IPS-NIHi7 (cell line): ENCODE measurements at regions not wholly inside any gene's neighbourhood (a gene's known extent, or its start where the extent isn't known, plus 50 kb on each side); places are given as distances from the start of the nearest gene placed in this dataset.
"Not testable (repeated sequence)": the region's sequence is repeated elsewhere in the genome, so short reads cannot be mapped to it uniquely, and the experiment has no call there.

Source experiments
- DNase-seq: peaks from one replicate; pipeline ENCODE4 v3.0.0; 2012; ENCODE audit warnings: mixed read lengths; ENCODE audit errors: extremely low spot score

DNA sequence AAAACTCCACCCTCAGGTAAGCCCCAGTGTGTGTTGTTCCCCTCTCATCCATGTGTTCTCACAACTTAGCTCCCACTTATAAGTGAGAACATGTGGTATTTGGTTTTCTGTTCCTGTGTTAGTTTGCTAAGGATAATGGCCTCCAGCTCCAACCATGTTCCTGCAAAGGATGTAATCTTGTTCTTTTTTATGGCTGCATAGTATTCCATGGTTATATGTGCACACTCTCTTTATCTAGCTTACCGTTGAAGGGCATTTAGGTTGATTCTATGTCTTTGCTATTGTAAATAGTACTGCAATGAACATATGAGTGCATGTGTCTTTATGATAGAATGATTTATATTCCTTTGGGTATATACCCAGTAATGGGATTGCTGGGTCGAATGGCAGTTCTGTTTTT, 124.4 kb upstream of the RANBP3L start:
- DNase-seq = not testable (repeated sequence)

DNA sequence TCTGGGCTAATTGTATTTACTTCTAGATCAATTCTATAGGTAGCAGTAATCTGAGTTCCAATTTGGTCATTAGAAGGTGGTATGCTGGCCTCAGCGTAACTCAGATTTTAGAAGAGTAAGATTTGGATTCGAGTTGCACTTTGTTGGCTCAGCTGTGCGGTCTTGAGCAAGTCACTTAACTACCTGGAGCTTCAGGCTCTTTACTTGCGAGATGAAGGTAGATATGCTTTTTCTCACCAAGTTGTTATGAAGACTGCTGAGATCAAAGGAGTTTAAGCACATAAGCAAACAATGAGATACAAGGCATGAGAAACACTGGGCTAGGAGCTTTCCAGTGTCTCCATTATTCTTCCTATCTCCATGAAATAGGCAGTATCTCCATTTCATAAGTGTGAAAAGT, 133.8 kb upstream of the RANBP3L start:
- DNase-seq = no peak

DNA sequence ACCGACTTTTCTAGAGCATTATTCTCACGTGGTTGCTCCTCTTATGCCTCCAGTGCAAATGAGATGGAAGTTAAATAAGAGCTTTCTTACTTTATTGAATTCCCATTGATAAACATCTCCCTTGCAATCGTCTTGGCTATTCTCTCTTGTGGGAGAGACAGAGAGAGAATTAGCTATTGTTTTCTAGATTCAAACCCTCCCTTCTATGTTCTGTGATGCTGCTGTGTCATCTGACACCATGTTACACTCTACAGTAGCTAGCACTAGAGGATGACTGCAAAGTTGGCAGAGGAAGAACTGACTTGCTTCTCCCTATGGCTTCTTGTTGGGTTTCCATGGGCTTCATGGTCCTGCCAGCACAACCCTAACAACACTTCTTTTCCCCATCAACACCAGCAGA, 134.6 kb upstream of the RANBP3L start:
- DNase-seq = no peak

DNA sequence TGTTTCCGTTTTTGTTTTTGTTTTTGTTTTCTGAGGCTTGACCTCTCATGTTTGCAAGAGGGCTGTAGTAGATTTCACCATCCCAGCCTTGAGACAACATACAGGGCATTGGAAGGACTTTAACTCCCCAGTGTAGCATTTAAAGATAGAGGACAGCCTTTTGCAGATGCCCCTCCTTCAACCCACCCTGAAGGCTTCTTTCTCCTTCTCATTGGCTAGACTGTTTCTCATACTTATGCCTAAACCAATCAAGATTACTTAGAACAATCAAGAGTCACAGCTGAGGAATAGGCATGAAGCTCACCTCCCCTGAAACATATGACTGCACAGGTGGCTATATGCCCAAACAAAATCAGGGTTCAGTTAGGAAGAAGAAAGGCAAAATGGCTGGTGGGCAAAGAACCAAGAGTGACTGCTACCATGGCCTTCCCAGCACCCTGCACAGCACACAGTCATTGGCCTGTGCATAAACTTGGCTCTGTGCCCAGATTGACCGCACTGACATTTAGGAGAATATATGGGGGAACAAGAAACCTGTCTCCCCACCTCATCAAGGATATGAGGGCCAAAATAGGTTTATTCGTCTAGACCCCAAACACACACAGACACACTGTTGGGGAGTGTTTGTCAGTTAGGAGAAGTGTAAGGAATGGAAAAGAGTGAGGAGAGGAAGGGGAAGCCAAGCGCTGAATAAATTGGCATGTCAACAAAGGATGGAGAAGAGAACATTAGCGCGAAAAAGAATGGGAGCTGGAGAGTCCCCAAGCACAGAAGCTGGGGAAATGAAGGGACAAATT, 137.3 kb upstream of the RANBP3L start:
- no peak for DNase-seq

DNA sequence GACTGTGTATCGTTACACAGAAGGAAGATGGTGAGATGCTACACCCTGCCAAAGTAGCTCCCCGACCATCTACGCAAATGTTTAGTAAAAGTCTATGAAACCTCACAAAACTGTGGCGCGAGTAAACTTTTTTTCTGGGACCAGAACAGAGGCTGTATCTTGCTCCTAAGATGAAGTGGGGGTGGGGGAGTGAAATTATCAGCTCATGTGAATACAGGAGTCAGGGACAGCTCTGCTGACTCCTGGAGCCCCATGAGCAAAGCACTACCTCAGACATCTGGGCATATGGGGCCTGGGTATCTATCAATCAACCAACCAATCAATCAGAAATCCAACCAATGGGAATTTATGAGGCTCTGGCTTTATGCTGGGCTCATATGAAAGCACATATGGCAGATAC, 138.6 kb upstream of the RANBP3L start:
- DNase-seq = no peak

DNA sequence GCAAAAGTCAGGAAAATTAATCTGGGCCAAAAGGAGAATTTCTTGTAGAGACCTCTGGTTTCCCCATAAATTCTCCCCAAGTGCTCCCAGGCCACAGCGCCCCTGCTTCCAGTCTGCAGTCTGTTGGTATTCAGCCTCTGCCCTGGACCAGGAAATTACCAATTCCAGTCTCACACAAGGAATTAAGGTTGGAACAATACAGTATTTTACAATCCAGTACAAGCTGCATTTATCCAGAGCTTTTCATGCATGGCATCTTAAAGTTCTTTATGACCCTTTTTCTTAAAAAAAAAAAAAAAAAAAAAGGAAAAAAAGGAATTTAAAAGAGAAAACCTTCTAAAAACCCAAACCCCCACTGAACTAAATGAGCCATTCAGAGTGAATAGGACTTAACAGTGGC, 139.6 kb upstream of the RANBP3L start:
- DNase-seq = no peak

DNA sequence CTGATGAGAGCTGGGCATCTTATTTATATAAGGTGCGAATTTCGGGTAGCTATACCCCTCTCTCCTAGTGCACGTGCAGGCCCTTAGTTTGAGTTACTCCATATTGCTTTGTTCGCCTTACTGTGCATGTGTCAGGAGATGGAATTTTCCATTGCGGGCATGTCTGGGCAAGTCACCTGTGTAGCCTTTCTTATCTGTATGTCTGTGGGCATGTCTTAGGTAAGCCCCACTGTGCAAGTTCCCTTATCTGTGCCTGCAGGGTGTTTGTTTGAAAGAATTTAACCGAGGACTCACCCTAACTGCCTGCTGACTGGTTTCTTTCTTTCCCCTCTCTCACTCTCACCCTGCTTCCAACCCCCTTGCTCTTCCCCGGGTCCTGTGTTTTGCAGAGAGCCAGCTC, 140.7 kb upstream of the RANBP3L start:
- no peak for DNase-seq

DNA sequence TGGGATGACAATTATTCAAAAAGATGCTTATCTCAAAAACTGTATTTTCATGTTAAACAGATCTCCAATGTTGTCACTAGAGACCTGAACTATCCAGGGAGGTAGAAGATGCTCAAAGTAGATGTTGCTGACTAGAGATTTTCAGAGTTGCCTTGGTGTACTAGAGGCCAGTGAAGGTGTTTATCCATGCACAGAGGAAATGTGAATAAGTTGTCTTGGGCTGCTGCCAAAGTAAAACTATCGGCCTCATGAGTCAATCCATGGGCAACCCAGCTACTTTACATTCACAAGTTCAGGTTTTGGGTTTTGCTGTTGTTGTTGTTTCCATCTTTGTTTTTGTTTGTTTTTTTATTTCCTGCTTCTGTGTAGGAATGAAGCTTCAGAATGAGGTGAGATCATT, 141.1 kb upstream of the RANBP3L start:
- no peak for DNase-seq

DNA sequence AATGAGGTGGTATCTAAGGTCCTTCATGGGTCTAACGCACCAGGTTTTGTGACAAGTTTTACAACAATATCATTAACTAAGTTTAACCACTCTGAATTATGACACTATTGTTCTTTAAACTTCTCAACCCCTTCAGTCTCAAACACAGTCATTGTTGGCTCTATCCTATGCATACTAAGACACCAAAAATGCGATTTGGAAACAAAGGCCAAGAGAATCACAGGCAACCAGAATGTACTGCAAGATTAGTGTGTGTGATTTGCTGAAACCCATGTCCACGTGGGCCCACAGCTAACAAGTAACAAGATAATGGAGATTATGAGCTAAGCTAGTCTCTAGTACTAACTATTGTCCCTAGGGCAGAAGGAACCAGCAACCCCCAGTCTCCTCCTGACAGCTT, 142.2 kb upstream of the RANBP3L start:
- no peak for DNase-seq

DNA sequence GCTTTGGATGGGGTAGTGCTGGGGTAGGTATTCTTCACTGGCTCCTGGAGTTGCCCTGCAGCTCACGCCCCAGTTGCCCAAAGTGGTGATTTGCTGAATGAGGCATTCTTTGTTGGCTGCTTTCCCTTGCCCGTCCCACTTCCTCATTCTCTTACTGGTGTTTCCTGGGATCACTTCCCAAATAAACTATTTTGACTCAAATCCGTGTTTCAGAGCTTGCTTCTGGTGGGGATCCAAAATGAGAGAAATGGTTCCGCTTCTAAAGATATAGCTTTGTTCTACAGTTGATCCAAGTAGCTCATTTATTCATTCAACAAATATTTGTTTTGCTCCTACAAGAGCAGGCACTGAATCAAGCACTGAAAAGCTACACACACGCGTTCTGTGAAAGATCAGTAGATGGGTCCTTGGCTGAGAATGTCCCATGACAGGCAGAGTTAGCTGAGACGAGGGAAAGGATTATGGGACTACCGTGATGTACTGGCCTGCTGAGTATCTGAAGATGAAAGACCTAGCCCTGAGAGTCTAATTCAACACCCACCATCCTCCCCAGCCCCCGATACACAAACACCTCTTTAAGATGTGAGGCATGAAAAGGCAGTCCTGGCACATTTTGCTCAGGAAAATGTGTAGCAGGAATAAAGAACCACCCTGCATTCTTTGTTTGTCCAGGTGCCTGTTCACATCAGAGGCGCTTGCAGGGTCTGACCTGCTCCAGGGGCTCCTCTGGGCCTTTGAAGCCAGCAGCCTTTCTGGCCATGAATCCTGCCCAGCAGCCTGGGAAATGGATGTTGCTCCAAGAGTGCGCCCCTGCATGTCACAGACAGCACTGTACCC, 143.1 kb upstream of the RANBP3L start:
- no peak for DNase-seq

DNA sequence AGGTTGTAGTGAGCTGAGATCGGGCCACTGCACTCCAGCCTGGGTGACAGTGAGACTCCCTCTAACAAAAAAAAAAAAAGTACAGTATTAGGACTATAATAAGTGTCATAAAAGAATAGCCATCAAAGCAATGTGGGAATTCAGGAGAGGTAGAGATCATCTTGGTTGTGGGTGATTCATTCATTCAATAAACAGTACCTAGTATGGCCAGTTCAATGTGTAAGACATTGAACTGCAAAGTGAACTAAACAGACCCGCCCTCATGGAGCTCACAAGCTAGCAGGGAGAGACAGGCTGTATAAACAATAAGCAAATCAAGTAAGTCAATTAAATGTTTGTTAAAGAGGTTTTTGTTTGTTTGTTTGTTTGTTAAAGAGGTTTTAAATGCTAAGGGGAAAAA, 146.1 kb upstream of the RANBP3L start:
- DNase-seq = no peak

DNA sequence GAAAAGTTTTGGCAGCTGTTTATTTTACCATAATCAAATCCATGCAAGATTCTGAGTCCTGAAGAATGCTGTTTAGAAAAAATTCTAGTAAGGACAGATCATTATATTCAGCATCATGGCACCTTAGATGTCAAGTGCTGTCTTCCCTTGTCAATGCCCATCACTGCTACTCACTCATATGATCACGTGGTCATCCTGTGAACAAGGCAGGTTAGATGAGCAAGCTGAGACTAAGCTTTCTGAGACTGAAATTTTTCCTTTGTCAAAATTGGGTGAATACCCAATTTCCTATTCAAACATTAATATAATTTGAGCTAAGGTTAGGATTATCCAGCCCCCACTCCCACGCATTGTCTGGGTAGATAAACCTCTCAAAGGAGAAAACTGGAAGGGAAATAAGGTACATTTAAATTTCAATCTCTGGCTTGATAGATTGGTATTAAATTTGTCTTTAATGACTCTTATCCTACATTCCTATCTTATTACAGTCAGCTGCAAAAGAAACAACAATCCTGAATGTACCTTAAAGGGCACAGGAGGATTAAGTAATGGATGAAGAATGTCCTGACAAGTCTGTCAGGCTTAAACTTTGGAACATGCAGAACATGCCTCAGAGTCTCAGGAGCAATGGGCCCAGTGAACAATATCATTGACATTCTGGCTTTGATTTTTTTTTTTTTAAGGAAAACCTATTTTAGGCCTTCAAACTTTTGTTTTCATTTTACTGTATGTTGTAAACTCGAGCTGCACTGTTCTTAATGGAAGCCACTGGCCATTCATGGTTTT, 148.7 kb upstream of the RANBP3L start:
- DNase-seq = no peak

DNA sequence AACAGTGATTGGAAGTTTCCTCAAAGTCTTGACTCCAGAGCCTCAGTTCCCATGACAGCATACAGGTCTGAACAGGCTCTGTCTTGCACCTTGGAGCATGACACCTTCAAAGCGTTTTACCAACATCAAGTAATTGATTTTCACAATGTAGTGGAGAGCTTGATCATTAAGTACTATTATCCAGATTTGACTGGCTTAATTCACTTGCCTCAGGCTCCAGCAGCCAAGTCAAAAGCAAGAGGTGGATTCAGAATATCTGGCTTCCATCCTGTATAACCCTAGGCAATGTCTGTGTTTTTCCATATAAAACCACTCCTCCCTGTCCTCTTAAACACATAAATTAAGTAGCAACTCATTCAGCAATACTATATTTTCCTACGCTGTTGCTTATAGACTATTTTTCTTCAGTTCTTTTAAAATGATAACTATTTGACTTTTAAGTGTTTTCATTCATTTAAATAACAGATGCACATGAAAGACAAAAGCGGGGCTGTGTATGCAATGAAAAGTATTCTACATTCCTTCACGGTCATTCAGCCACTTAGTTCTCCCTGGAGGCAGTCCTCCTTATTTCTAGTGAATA, 150.8 kb upstream of the RANBP3L start:
- no peak for DNase-seq

DNA sequence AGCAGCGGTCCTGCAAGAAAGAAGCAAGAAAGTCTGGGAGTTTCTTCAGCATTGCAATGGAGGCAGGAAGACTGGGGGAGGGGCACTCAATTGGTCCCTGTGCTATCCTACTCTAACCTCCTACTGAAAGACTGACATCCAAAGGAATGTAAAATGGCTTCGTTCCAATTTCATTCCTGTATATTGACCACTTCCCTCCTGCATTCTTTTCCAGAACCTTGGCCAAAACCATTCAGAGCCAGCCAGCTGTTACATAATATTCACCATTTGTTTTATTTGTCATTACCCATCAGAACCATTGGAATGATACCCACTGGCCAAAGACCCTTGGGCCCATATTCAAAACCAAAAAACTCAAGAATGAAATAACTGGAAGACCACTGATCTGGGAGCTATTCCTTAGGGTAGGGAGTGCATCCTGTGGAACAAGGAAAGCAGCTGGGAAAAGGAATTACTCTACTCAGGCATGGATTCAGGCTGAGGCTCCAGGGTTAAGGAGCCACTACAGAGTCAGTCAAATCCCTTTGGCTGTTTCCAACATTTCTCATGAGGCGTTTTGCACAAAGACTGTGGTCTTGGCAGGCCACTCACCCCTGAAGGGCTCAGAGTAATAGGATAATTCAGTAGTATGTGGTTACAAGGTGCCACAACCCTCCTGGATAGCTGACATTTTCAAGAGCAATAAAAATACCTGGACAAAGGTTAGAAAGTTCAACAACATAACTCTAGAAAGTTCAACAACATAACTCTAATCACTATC, 148.7 kb upstream of the SLC1A3 start:
- DNase-seq = no peak

DNA sequence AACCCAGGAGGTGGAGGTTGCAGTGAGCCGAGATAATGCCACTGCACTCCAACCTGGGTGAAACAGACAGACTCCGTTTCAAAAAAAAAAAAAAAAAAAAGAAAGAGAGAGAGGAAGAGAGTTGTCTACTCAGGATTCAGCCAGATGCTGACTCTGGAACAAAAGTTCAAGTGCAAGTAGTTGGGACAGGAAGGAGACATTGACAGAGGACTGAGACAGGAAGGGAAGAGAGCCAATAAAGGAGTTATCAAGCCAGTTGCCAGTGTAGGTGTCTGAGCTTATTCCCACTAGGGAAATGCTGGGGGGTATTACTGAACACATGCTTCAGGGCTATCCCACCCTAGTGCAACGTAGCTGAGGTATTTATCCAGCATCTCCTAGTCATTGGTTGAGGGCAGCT, 147.7 kb upstream of the SLC1A3 start:
- no peak for DNase-seq

DNA sequence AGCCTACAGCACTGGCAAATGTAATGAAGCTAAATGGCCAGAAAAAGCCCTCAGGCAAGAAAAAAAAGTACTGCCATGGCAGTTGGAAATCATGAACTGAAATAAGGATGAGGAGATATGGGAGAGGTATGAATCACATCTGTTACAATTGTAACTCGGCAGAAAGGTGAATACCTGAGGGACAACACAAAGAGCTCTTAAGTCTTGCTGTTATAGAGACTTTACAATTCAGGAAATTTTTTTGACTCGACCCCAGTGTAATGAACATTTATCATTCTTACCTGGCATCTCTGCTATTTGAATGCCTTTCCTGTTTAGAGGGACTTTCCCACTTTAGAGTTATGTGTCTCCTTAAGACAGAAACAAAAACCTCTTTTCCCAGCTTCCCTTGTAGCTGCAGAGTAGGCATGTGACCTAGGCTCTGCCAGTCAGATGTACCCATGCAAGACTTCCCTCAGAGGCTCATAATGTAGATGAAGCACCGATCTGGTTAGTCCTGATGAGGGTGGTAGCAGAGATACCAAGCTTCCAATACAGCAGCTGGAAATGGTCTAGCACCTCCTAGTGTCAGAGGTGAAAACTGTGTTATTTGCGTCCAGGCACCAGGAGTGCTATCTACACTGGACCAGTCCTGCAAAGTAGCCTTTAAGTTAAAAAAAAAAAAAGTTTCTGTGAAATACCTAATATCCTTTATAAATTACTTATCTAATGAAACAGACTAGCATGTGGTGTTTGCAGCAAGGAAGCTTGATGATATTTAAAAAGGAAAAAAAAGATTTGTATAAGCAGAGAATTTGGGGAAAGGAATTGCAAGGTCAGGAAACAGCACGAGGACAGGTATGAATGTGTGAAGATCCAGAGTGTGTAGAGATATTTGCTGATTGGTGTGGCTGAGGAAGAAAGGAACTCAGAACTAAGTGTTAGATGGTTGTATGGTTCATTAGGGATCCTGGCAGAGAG, 146.9 kb upstream of the SLC1A3 start:
- DNase-seq = peak; percentile 79

DNA sequence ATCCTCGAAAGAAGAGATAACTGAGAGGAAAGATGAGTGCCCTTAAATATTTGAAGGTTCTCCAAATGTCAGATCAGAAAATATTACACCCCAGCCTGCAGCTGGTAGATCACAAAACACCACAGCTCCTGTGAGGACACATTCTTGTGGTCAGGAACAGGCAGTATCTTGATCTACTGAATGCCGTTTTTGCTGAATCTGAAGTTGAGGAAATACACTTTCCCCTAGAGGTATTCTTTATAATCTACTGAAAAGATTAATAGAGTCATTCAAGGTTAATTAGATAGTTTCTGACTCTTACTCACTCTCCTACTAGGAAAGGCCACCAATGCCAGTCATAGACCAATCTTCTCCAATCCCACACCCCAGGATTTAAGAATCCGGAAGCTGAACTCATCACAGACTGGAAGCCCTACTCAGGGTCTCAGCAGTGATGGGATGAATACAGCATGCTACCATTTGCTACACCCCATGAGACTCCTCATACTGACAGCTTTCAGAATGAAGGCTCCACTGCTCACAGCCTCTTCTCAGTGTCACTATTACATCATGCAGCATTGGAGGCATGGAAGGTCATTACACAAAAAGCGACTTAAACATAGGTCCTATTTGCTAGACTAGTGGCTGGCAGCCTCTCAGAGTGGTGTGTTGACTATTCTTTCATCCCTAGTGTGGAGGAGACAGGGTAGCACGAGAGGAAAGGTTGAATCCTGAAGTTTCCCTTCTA, 143.9 kb upstream of the SLC1A3 start:
- DNase-seq = no peak

DNA sequence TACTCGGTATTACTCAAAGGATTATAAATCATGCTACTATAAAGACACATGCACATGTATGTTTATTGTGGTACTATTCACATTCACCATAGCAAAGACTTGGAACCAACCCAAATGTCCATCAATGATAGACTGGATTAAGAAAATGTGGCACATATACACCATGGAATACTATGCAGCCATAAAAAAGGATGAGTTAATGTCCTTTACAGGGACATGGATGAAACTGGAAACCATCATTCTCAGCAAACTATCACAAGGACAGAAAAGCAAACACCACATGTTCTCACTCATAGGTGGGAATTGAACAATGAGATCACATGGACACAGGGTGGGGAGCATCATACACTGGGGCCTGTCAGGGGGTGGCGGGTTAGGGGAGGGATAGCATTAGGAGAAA, 130.5 kb upstream of the SLC1A3 start:
- DNase-seq = not testable (repeated sequence)

DNA sequence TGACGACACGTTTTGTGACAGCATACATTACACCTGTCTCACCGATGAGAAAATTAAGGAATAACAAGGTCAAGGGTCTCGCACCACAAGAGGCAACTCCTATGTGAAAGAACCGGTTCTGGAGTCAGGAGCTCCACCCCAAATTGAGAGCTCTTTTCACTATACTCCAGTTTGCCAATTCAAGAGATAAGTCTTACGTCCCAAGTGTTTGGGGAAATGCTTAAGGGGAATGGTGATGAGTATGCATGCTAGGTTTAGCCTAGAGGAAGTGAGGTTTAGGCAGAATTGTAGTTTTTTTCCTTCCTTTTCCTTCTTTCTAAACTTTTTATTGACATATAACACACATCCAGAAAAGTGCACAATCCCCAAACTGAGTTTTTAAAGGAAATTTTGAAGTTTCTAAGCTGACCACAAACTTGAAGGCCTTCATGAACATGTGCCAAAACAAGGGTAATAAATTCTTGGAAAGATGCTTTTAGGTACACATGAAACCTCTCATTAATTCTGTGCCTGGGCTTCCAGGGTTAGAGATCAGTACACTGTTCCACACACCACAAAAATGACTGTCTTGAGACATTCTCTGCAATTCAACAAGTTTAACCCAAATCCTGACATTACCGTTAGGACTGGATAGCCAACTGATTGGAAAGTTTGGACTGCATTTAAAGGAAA, 127.6 kb upstream of the SLC1A3 start:
- DNase-seq = no peak
